HCT116 (cell line): ENCODE measurements at regions not wholly inside any gene's neighbourhood (a gene's known extent, or its start where the extent isn't known, plus 50 kb on each side); places are given as distances from the start of the nearest gene placed in this dataset.

Source experiments
- ATAC-seq: fragments of 200-7000 bp; cut with Tn5 transposase; 2 replicates; pipeline ENCODE4 v1.9.1; 2020; ENCODE audit warnings: mild to moderate bottlenecking, moderate library complexity
- BruUV-seq: library from RNA; stranded (reverse); fragments of 400-500 nt; replicated peaks from 2 replicates; lab custom pipeline; 2021; lab: Mats Ljungman, UMichigan
- CTCF ChIA-PET: fragments of 300-600 bp; sonication (Branson Sonifier 250); formaldehyde crosslinking; loops from one replicate; lab custom pipeline; 2021; ENCODE audit warnings: antibody characterized with exemption; lab: Charles Lee
- POLR2A ChIA-PET: fragments of 300-600, 350-600 bp; sonication (Branson Sonifier 250); formaldehyde crosslinking; loops from one replicate; lab custom pipeline; 2021; ENCODE audit warnings: antibody characterized with exemption; lab: Charles Lee
- RAD21 ChIA-PET, 2 experiments: fragments of 300-600 bp; sonication (Branson Sonifier 250); formaldehyde crosslinking; loops; one replicate each; lab custom pipeline; 2023; ENCODE audit warnings: low total read pairs in 2 of 2; ENCODE audit not compliant: uncharacterized antibody in 2 of 2, unreplicated experiment in 2 of 2, low non-redundant PET in 1 of 2; lab: Charles Lee
- DNase-seq: peaks from one replicate; pipeline ENCODE4 v3.0.0-alpha.2; 2010; ENCODE audit warnings: low read depth, low spot score
- H2AFZ ChIP-seq: fragments of 200-600 bp; shearing (Covaris generic), sonication (generic); 2 replicates; pipeline ENCODE4 v1.6.1; 2017; ENCODE audit warnings: low read depth, mixed run types, mixed read lengths, antibody characterized with exemption, low read length; ENCODE audit not compliant: poor library complexity, severe bottlenecking
- H3K27ac ChIP-seq: 2 replicates; pipeline ENCODE4 v1.5.1; 2012; ENCODE audit warnings: low read depth, low read length
- H3K27me3 ChIP-seq: fragments of 200-600 bp; sonication (generic); 2 replicates; pipeline ENCODE4 v1.6.1; 2016; ENCODE audit warnings: mixed run types, low read length, mixed read lengths; ENCODE audit not compliant: insufficient read depth
- H3K36me3 ChIP-seq, 2 experiments: fragments of 200-500 bp in 1 of 2; fragments of 200-600 bp in 1 of 2; sonication (Bioruptor generic) in 1 of 2; sonication (generic) in 1 of 2; 2 replicates each; pipeline versions ENCODE4 v1.5.1 to v1.6.1; 2014 to 2016; ENCODE audit warnings: low read length in 2 of 2, inconsistent platforms in 1 of 2, mixed read lengths in 1 of 2, mixed run types in 1 of 2; ENCODE audit not compliant: insufficient read depth in 2 of 2, control insufficient read depth in 1 of 2
- H3K4me1 ChIP-seq, 2 experiments: fragments of 200-600 bp in 1 of 2; sonication (generic) in 1 of 2; 2 replicates each; pipeline versions ENCODE4 v1.5.1 to v1.6.1; 2012 to 2017; ENCODE audit warnings: low read length in 2 of 2, inconsistent platforms in 1 of 2, mild to moderate bottlenecking in 1 of 2, mixed read lengths in 1 of 2, mixed run types in 1 of 2, moderate library complexity in 1 of 2; ENCODE audit not compliant: insufficient read depth in 2 of 2, control insufficient read depth in 1 of 2
- H3K4me2 ChIP-seq: fragments of 200-600 bp; sonication (generic); 2 replicates; pipeline ENCODE4 v1.6.1; 2017; ENCODE audit warnings: mixed run types, low read length, mixed read lengths
- H3K4me3 ChIP-seq, 2 experiments: fragments of 200-600 bp in 1 of 2; sonication (generic) in 1 of 2; replicated peaks in 1 of 2; 2 replicates each; pipeline ENCODE4 v1.5.1; 2011 to 2016; ENCODE audit warnings: low read length in 2 of 2, control low read depth in 1 of 2, low read depth in 1 of 2, mild to moderate bottlenecking in 1 of 2, mixed read lengths in 1 of 2, mixed run types in 1 of 2
- H3K79me2 ChIP-seq: fragments of 200-600 bp; sonication (generic); 2 replicates; pipeline ENCODE4 v1.6.1; 2017; ENCODE audit warnings: mild to moderate bottlenecking, mixed run types, low read length, moderate library complexity, mixed read lengths; ENCODE audit not compliant: insufficient read depth
- H3K9ac ChIP-seq: fragments of 200-600 bp; sonication (generic); 2 replicates; pipeline ENCODE4 v1.6.1; 2016; ENCODE audit warnings: low read length, mixed read lengths
- H3K9me2 ChIP-seq: fragments of 200-600 bp; sonication (generic), shearing (Covaris generic); 2 replicates; pipeline ENCODE4 v1.6.1; 2017; ENCODE audit warnings: mixed run types, mild to moderate bottlenecking, moderate library complexity; ENCODE audit not compliant: insufficient read depth
- H3K9me3 ChIP-seq, 2 experiments: fragments of 200-500 bp in 1 of 2; fragments of 200-600 bp in 1 of 2; sonication (Bioruptor generic) in 1 of 2; sonication (generic) in 1 of 2; 2 replicates each; pipeline ENCODE4 v1.6.1; 2014 to 2017; ENCODE audit warnings: low read length in 2 of 2, mixed read lengths in 2 of 2, inconsistent platforms in 1 of 2, low read depth in 1 of 2, mild to moderate bottlenecking in 1 of 2, mixed run types in 1 of 2, moderate library complexity in 1 of 2; ENCODE audit not compliant: control insufficient read depth in 1 of 2, insufficient read depth in 1 of 2
- H4K20me1 ChIP-seq: fragments of 200-600 bp; sonication (generic), shearing (Covaris generic); 2 replicates; pipeline ENCODE4 v1.6.1; 2017; ENCODE audit warnings: mixed run types, mild to moderate bottlenecking, moderate library complexity; ENCODE audit not compliant: insufficient read depth
- CEBPB ChIP-seq: IDR thresholded peaks from 2 replicates; pipeline ENCODE4 v1.6.1; 2012; ENCODE audit warnings: low read depth
- EGR1 ChIP-seq: IDR thresholded peaks from 2 replicates; pipeline ENCODE4 v1.6.1; 2012; ENCODE audit warnings: low read depth
- ELF1 ChIP-seq: IDR thresholded peaks from 2 replicates; pipeline ENCODE4 v1.6.1; 2012; ENCODE audit warnings: low read depth, borderline replicate concordance
- EZH2phosphoT487 ChIP-seq: fragments of 200-600 bp; IDR thresholded peaks from 2 replicates; pipeline ENCODE4 v1.6.1; 2018; ENCODE audit warnings: antibody characterized with exemption, borderline replicate concordance
- FOSL1 ChIP-seq: IDR thresholded peaks from 2 replicates; pipeline ENCODE4 v1.6.1; 2012; ENCODE audit warnings: low read depth
- SIN3A ChIP-seq: IDR thresholded peaks from 2 replicates; pipeline ENCODE4 v1.6.1; 2012; ENCODE audit warnings: low read depth
- SP1 ChIP-seq: IDR thresholded peaks from 2 replicates; pipeline ENCODE4 v1.6.1; 2012; ENCODE audit warnings: low read depth
- TCF7L2 ChIP-seq: IDR thresholded peaks from 2 replicates; pipeline ENCODE4 v1.7.0; 2011; ENCODE audit warnings: borderline replicate concordance, inconsistent platforms; ENCODE audit not compliant: insufficient read depth, insufficient read length; ENCODE audit errors: extremely low read depth
- intact Hi-C: fragments of 100-400 bp; cut with micrococcal nuclease; formaldehyde crosslinking; loops from 2 replicates; pipeline ENCODE4 v1.10.0; 2022

GRCh38 chr1:232390590-232390989 lies 239.3 kb downstream of the SIPA1L2 start:
- H3K4me1 ChIP-seq: no peaks in the 10 kb centered on the region
- CTCF ChIA-PET: no interaction called here
- no peak for TF ChIP-seq CEBPB
- TF ChIP-seq, all 23 proteins: peak for 0

DNA sequence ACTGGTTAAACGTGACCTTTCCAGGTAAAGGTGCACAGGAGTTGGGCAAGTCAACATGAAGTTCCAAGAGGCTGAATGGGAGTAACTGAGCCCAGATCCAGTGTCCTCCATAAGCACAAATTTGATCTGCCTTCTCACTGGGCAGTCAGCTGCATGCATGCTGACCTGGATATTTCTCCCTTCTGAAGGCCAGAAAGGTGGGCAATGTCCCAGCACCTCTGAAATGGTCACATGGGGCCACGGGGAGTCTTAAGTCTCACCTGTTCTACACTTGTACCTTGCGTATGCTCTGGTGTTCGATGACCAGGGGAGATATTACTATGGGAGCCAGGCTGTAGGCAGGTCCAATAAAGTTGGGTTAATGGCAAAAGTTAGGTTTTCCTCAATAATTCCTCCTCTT lies 240.2 kb downstream of the SIPA1L2 start:
- Histone ChIP-seq H4K20me1 (no peaks in the 10 kb centered on the region), H3K4me1 (peaks cover 0 to 7% of the 10 kb centered on the region in 2 experiments; a peak in 1 of 4 replicates), H3K4me3 (no peak overlapping the region), H3K9ac (no peak overlapping the region), H3K27me3 (no peaks in the 10 kb centered on the region), H3K4me2 (no peak overlapping the region), H2AFZ (no peak overlapping the region), H3K9me2 (no peaks in the 10 kb centered on the region), H3K79me2 (no peaks in the 10 kb centered on the region), H3K36me3 (no peaks in the 10 kb centered on the region), H3K27ac (no peak overlapping the region), H3K9me3 (no peaks in the 10 kb centered on the region)
- ChIA-PET CTCF (no interaction called here), POLR2A (no interaction called here), RAD21 (no interaction called here)
- no TSS peak for BruUV-seq
- no peak for ATAC-seq
- intact Hi-C loops: no loop called here
- DNase-seq: no peak
- TF ChIP-seq ELF1 (no peak), EGR1 (no peak), SP1 (no peak)

More at GRCh38 chr1:232390590-232390989, 239.3 kb downstream of the SIPA1L2 start:
- Histone ChIP-seq H3K27ac (no peak overlapping the region), H4K20me1 (no peaks in the 10 kb centered on the region), H3K79me2 (no peaks in the 10 kb centered on the region), H3K4me2 (no peak overlapping the region), H3K9me2 (no peaks in the 10 kb centered on the region), H2AFZ (no peak overlapping the region), H3K4me3 (no peak overlapping the region), H3K9ac (no peak overlapping the region), H3K36me3 (no peaks in the 10 kb centered on the region), H3K9me3 (no peaks in the 10 kb centered on the region), H3K27me3 (no peaks in the 10 kb centered on the region)
- ATAC-seq: no peak
- no TSS peak for BruUV-seq
- ChIA-PET RAD21 (no interaction called here), POLR2A (no interaction called here)
- no peak for DNase-seq
- intact Hi-C loops: no loop called here

DNA sequence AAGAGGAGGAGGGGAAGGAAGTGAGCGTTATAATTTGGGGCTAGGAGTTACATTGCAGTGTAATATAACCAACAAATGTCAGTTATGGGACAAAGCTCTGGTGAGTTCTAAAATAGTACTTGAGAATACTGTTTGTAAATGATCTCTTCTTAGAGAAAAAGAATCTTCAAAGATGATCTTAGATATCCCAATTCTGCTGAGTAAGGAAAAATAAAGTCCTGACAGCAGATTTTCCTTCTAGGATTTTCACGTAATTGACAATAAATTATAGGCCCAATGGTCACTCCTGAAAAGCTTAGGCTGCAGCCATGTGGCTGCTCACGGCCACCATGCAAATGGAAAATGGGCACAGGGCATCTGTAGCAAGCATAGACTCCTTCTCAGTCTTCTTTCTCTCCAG lies 241.6 kb downstream of the SIPA1L2 start:
- Histone ChIP-seq H3K4me2 (no peak overlapping the region), H3K79me2 (no peaks in the 10 kb centered on the region), H3K4me1 (peaks cover 3 to 21% of the 10 kb centered on the region in 2 experiments; a peak in 3 of 4 replicates), H3K4me3 (no peak overlapping the region), H3K9ac (no peak overlapping the region), H3K36me3 (no peaks in the 10 kb centered on the region), H3K27me3 (no peaks in the 10 kb centered on the region), H3K9me2 (no peaks in the 10 kb centered on the region), H3K27ac (no peak overlapping the region), H2AFZ (no peak overlapping the region)
- ChIA-PET POLR2A (no interaction called here), CTCF (no interaction called here)
- no peak for ATAC-seq
- intact Hi-C loops: no loop called here
- no TSS peak for BruUV-seq
- TF ChIP-seq FOSL1 (no peak), EZH2phosphoT487 (no peak), EGR1 (no peak), CEBPB (no peak), SP1 (no peak), SIN3A (no peak), TCF7L2 (no peak)
- TF ChIP-seq, all 23 proteins: peak for 0
- RAD21 ChIA-PET: no interaction called here
- H4K20me1 ChIP-seq: no peaks in the 10 kb centered on the region
- no peaks in the 10 kb centered on the region for H3K9me3 ChIP-seq
- DNase-seq: no peak
